BE2C (cell line): ENCODE measurements at regions not wholly inside any gene's neighbourhood (a gene's known extent, or its start where the extent isn't known, plus 50 kb on each side); places are given as distances from the start of the nearest gene placed in this dataset.

Experiments
- DNase-seq: peaks from one replicate; pipeline ENCODE4 v3.0.0-alpha.2; 2020
- H3K27me3 ChIP-seq: fragments of 250-450 bp; sonication (Bioruptor Pico); 2 replicates; pipeline ENCODE4 v1.5.1; 2020; ENCODE audit warnings: mild to moderate bottlenecking
- H3K36me3 ChIP-seq: fragments of 250-450 bp; sonication (Bioruptor Pico); 2 replicates; pipeline ENCODE4 v1.5.1; 2020; ENCODE audit warnings: mild to moderate bottlenecking
- H3K4me1 ChIP-seq: fragments of 250-450 bp; sonication (Bioruptor Pico); 2 replicates; pipeline ENCODE4 v1.5.1; 2020
- H3K4me3 ChIP-seq: 2 replicates; pipeline ENCODE4 v1.5.1; 2011; ENCODE audit warnings: low read depth, low read length
- H3K9me3 ChIP-seq: fragments of 250-450 bp; sonication (Bioruptor Pico); 2 replicates; pipeline ENCODE4 v1.5.1; 2020
- CTCF ChIP-seq: IDR thresholded peaks from 2 replicates; pipeline ENCODE4 v1.5.1; 2012; ENCODE audit warnings: mild to moderate bottlenecking, low read depth, low read length

GRCh38 chr13:97141097-97141496 is 81.0 kb upstream of the MBNL2 start:
- no peaks in the 10 kb centered on the region for H3K36me3 ChIP-seq
- no peaks in the 10 kb centered on the region for H3K9me3 ChIP-seq
- DNase-seq = no peak
- H3K4me3 ChIP-seq = no peak overlapping the region
- no peaks in the 10 kb centered on the region for H3K27me3 ChIP-seq
- H3K4me1 ChIP-seq = peaks cover 9% of the 10 kb centered on the region
- no peak for TF ChIP-seq CTCF

- no peak for TF ChIP-seq CTCF
- Histone ChIP-seq H3K27me3 (no peaks in the 10 kb centered on the region), H3K4me1 (peaks cover 10% of the 10 kb centered on the region), H3K36me3 (no peaks in the 10 kb centered on the region), H3K9me3 (no peaks in the 10 kb centered on the region), H3K4me3 (no peak overlapping the region)
- DNase-seq = peak; percentile 59
Observed at GRCh38 chr13:97141564-97142005, 80.5 kb upstream of the MBNL2 start.

GRCh38 chr13:97142452-97142851 is 79.7 kb upstream of the MBNL2 start:
- Histone ChIP-seq H3K4me3 (no peak overlapping the region), H3K4me1 (peaks cover 13% of the 10 kb centered on the region), H3K9me3 (no peaks in the 10 kb centered on the region), H3K27me3 (no peaks in the 10 kb centered on the region), H3K36me3 (no peaks in the 10 kb centered on the region)
- no peak for DNase-seq
- no peak for TF ChIP-seq CTCF

- H3K4me3 ChIP-seq = no peak overlapping the region
- H3K4me1 ChIP-seq = peaks cover 13% of the 10 kb centered on the region
- no peaks in the 10 kb centered on the region for H3K36me3 ChIP-seq
- no peaks in the 10 kb centered on the region for H3K9me3 ChIP-seq
- no peaks in the 10 kb centered on the region for H3K27me3 ChIP-seq
- DNase-seq = no peak
- no peak for TF ChIP-seq CTCF
Observed at GRCh38 chr13:97145057-97145456, 77.1 kb upstream of the MBNL2 start.

- TF ChIP-seq CTCF = no peak
- DNase-seq = no peak
- Histone ChIP-seq H3K4me1 (peaks cover 4% of the 10 kb centered on the region; the same call in 1 of the 2 replicates), H3K36me3 (no peaks in the 10 kb centered on the region), H3K4me3 (no peak overlapping the region), H3K27me3 (no peaks in the 10 kb centered on the region), H3K9me3 (no peaks in the 10 kb centered on the region)
Observed at GRCh38 chr13:97148894-97149293, 73.2 kb upstream of the MBNL2 start.

- Histone ChIP-seq H3K9me3 (no peaks in the 10 kb centered on the region), H3K4me1 (no peaks in the 10 kb centered on the region), H3K36me3 (no peaks in the 10 kb centered on the region), H3K27me3 (no peaks in the 10 kb centered on the region), H3K4me3 (no peak overlapping the region)
- TF ChIP-seq CTCF = no peak
- DNase-seq = no peak
Observed at GRCh38 chr13:97160421-97160820, 61.7 kb upstream of the MBNL2 start.
